Inflammatory macrophage treated with lipopolysaccharide for 1 hour (primary cell): ENCODE measurements at regions not wholly inside any gene's neighbourhood (a gene's known extent, or its start where the extent isn't known, plus 50 kb on each side); places are given as distances from the start of the nearest gene placed in this dataset.
"Not testable (repeated sequence)": the region's sequence is repeated elsewhere in the genome, so short reads cannot be mapped to it uniquely, and the experiment has no call there.

Experiments used
- DNase-seq, 2 donors: peaks; one replicate each; pipeline ENCODE4 v3.0.0-alpha.2; 2020 to 2022

DNA sequence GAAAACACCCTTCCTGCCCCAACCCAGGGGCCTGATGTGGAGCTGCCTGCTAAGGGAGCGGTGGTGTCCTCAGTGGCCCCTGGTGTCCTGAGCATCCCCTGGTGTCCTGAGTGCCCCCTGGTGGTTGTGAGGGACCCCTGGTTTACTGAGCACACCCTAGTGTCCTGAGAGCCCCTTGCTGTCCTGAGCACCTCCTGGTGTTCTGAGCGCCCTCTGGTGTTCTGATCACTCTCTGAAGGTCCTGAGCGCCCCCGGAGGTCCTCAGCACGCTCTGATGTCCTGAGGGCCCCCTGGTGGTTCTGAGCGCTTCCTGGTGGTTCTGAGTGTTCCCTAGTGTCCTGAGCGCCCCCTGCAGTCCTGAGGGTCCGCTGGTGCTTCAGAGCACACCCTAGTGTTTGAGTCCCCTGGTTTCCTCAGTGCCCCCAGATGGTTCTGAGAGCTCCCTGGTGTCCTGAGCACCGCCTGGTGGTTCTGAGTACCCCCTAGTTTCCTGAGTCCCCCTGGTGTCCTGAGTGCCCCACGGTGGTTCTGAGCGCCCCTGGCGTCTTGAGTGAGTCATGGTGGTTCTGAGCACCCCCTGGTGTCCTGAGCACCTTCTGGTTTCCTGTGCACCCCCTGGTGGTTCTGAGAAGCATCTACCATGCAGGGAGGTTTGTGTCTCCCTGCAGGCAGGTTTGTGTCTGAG lies 1004.2 kb downstream of the TMEM121 start:
- DNase-seq = no peak

GRCh38 chr14:106537597-106537996 lies 1011.2 kb downstream of the TMEM121 start:
- peak in 1 of 2 donors; percentile 52 for DNase-seq

DNA sequence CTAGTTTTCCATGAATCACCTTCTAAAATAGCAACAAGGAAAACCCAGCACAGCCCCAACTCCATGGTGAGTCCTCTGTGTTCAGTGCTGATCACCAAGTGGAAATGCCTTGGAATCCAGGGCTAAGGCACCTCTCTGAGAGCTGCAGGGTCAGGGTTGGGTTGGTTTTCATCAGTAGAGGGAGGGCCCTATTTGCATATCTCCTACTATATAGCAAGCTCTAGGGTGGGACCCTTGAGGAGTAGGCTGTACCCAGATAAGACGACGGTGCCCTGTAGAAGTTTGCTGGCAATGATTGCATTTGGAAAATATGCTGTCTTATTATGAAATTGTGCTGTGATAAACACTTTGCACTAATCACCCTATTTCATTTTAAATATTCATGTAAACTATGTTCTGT lies 1011.8 kb downstream of the TMEM121 start:
- no peak for DNase-seq

- peak; percentile 30 to 53 for DNase-seq
Measured at GRCh38 chr14:106547735-106548434, 1021.5 kb downstream of the TMEM121 start.

DNA sequence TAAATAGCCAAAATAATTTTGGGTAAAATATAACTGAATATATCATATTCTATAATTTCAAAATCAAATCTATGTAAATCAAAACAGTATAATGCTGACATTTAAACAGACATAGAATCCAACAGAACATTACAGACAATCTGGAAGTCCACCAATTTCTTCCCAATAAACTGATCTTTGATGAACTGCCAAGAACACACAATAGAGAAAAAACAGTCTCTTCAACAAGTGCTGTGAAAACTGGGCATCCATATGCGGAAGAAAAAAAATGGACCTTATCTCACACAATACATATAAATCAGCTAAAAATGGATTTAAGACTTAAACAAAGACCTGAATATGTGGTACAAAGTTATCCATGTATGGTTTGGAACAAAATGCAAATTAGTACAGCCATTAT lies 1022.7 kb downstream of the TMEM121 start:
- no peak for DNase-seq

GRCh38 chr14:106551265-106551664 lies 1024.9 kb downstream of the TMEM121 start:
- no peak for DNase-seq

- not testable (repeated sequence) for DNase-seq
Measured at GRCh38 chr14:106556211-106556610, 1029.8 kb downstream of the TMEM121 start.

GRCh38 chr14:106556665-106557289 lies 1030.4 kb downstream of the TMEM121 start:
- DNase-seq = peak; percentile 31 to 89

GRCh38 chr14:106562451-106562850 lies 1036.1 kb downstream of the TMEM121 start:
- no peak for DNase-seq

GRCh38 chr14:106564058-106564643 lies 1037.8 kb downstream of the TMEM121 start:
- peak; percentile 18 to 65 for DNase-seq

GRCh38 chr14:106578481-106578880 lies 1052.1 kb downstream of the TMEM121 start:
- DNase-seq = no peak

- DNase-seq = no peak
Measured at GRCh38 chr14:106579084-106579483, 1052.7 kb downstream of the TMEM121 start.

- DNase-seq = no peak
Measured at GRCh38 chr14:106585692-106586091, 1059.3 kb downstream of the TMEM121 start.

GRCh38 chr14:106586098-106586704 lies 1059.8 kb downstream of the TMEM121 start:
- DNase-seq = peak; percentile 7 to 62

- not testable (repeated sequence) for DNase-seq
Measured at GRCh38 chr14:106591539-106591938, 1065.2 kb downstream of the TMEM121 start.

GRCh38 chr14:106592115-106592852 lies 1065.9 kb downstream of the TMEM121 start:
- not testable (repeated sequence) for DNase-seq

DNA sequence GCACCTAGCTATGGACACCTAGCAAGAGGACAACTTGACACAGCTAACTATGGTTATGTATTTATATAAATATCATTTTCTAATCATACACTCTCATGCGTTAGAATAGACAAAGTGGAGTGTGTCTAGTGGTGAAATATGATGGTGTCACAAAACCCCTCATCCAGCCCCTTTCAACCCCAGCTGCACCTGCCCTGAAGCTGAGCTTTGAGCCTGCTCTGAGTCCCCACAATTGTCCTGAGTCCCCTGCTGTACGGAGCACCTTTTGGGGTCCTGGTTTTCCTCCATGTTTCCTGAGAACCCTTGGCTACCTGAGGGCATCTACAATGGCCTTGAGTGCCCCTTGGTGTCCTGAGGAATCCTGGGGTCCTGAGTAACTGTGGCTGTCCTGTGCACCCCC lies 1072.8 kb downstream of the TMEM121 start:
- no peak for DNase-seq

DNA sequence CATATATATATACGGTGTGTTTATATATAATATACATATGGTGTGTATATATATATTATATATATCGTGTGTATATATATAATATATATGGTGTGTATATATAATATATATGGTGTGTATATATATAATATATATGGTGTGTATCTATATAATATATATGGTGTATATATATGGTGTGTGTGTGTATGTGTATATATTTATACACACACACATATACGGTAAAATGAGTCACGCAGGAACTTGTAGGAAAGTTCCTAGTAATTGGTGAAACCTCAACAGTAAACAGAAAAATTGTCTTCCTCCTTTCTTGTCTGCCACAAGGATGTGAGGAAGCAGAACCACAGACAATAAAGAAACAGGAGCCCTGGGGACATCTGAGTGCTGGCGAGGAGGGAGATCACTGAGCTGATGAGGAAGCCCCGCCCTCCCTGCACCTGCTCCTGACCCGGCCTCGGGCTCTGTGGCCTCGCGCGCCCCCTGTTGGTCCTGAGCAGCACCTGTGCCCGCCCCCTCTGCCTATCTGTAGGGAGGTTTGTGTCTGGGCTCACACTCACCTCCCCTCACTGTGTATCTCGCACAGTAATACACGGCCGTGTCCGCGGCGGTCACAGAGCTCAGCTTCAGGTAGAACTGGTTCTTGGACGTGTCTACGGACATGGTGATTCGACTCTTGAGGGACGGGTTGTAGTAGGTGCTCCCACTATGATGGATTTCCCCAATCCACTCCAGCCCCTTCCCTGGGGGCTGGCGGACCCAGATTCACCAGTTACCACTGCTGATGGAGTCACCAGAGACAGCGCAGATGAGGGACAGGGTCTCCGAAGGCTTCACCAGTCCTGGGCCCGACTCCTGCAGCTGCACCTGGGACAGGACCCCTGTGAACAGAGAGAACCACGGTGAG lies 1079.4 kb downstream of the TMEM121 start:
- DNase-seq = peak in 1 of 2 donors; percentile 59

DNA sequence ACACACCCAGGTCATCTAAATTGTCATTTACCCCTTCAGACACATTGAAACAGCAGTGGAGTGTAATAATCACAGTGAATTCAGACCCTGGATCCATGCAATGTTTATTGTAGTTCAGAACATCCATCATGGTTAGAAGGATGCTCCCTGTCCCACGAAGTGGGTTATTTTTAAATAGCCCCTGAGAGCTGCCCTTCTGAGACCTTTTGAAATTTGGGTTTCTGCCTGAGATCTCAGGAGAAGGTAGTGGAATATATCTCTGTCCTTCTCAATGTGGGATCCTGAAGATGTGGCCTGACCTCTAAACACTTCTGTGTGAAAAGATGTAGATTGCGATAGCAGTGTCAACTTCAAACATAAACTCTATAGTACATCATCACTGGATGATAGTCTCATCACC lies 1080.6 kb downstream of the TMEM121 start:
- DNase-seq = no peak

GRCh38 chr14:106610691-106611090 lies 1084.3 kb downstream of the TMEM121 start:
- DNase-seq = no peak

DNA sequence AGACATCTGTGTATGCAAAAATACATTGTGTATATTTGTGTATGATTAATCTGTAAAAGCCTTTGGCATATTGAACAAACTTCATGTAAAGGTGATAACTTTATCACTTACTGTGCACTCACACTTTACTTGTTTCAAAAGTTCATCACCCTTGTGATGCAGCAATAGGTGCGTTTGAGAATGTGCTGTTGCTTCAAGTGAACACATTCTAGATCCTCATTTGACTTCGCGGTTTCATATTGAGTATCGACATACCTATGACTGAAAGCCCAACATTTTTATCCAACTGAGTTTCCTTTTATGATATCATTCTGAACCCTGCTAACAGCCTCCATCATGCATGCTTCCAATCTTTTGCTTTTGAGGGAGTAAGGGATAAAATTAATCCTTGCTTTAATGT lies 1086.9 kb downstream of the TMEM121 start:
- DNase-seq = no peak
